Ishikawa (cell line): ENCODE measurements at regions not wholly inside any gene's neighbourhood (a gene's known extent, or its start where the extent isn't known, plus 50 kb on each side); places are given as distances from the start of the nearest gene placed in this dataset.

Experiments
- EP300 ChIP-seq: IDR thresholded peaks from 2 replicates; pipeline ENCODE4 v1.6.1; 2012; ENCODE audit warnings: borderline replicate concordance
- REST ChIP-seq: IDR thresholded peaks from 2 replicates; pipeline ENCODE4 v1.6.1; 2012; ENCODE audit warnings: low read depth, mild to moderate bottlenecking
- TAF1 ChIP-seq: IDR thresholded peaks from 2 replicates; pipeline ENCODE4 v1.6.1; 2012; ENCODE audit warnings: low read depth, mild to moderate bottlenecking
- USF1 ChIP-seq: IDR thresholded peaks from 2 replicates; pipeline ENCODE4 v1.6.1; 2012
- YY1 ChIP-seq: IDR thresholded peaks from 2 replicates; pipeline ENCODE4 v1.6.1; 2012; ENCODE audit warnings: low read depth
- TF ChIP-seq, protein P1 (sequence below): IDR thresholded peaks from 2 replicates; pipeline ENCODE4 v1.6.1; 2012

- no peak for TF ChIP-seq YY1
- no peak for TF ChIP-seq REST
- no peak for TF ChIP-seq TAF1
- no peak for TF ChIP-seq EP300
- TF ChIP-seq, protein P1, sequence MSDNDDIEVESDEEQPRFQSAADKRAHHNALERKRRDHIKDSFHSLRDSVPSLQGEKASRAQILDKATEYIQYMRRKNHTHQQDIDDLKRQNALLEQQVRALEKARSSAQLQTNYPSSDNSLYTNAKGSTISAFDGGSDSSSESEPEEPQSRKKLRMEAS = no peak
- TF ChIP-seq USF1 = no peak
Measured at GRCh38 chrX:79081895-79082512, 62.5 kb upstream of the GPR174 start.
